Activated naive CD4-positive, alpha-beta T cell (primary cell): ENCODE measurements at regions not wholly inside any gene's neighbourhood (a gene's known extent, or its start where the extent isn't known, plus 50 kb on each side); places are given as distances from the start of the nearest gene placed in this dataset.
"Not testable (repeated sequence)": the region's sequence is repeated elsewhere in the genome, so short reads cannot be mapped to it uniquely, and the experiment has no call there.

Source experiments
- DNase-seq, 4 experiments: peaks; one replicate each; lab custom pipeline; 2025; lab: John Stamatoyannopoulos, UW

GRCh38 chr15:95742256-95742655 lies 588.2 kb upstream of the NR2F2 start:
- DNase-seq, result no peak

GRCh38 chr15:95742836-95743235 lies 587.7 kb upstream of the NR2F2 start:
- no peak for DNase-seq

- DNase-seq, result no peak
Observed at GRCh38 chr15:95757171-95757570, 573.3 kb upstream of the NR2F2 start.

GRCh38 chr15:95758451-95758850 lies 572.0 kb upstream of the NR2F2 start:
- no peak for DNase-seq

- no peak for DNase-seq
Observed at GRCh38 chr15:95758851-95759250, 571.6 kb upstream of the NR2F2 start.

- no peak for DNase-seq
Observed at GRCh38 chr15:95760508-95760907, 570.0 kb upstream of the NR2F2 start.

- no peak for DNase-seq
Observed at GRCh38 chr15:95761501-95762165, 568.9 kb upstream of the NR2F2 start.

- DNase-seq, result no peak
Observed at GRCh38 chr15:95763426-95763825, 567.1 kb upstream of the NR2F2 start.

GRCh38 chr15:95765161-95765560 lies 565.3 kb upstream of the NR2F2 start:
- no peak for DNase-seq

GRCh38 chr15:95770196-95770595 lies 560.3 kb upstream of the NR2F2 start:
- no peak for DNase-seq

GRCh38 chr15:95772982-95773381 lies 557.5 kb upstream of the NR2F2 start:
- no peak for DNase-seq

- no peak for DNase-seq
Observed at GRCh38 chr15:95784508-95784907, 546.0 kb upstream of the NR2F2 start.

GRCh38 chr15:95785276-95785675 lies 545.2 kb upstream of the NR2F2 start:
- not testable (repeated sequence) for DNase-seq

- DNase-seq, result no peak
Observed at GRCh38 chr15:95793231-95793630, 537.3 kb upstream of the NR2F2 start.

GRCh38 chr15:95795386-95795785 lies 535.1 kb upstream of the NR2F2 start:
- no peak for DNase-seq

GRCh38 chr15:95799286-95800200 lies 531.0 kb upstream of the NR2F2 start:
- DNase-seq, result no peak

GRCh38 chr15:95804484-95804883 lies 526.0 kb upstream of the NR2F2 start:
- DNase-seq, result no peak

GRCh38 chr15:95812491-95812890 lies 518.0 kb upstream of the NR2F2 start:
- DNase-seq, result no peak

GRCh38 chr15:95814908-95815307 lies 515.6 kb upstream of the NR2F2 start:
- no peak for DNase-seq

- no peak for DNase-seq
Observed at GRCh38 chr15:95816591-95816990, 513.9 kb upstream of the NR2F2 start.

- no peak for DNase-seq
Observed at GRCh38 chr15:95822961-95823360, 507.5 kb upstream of the NR2F2 start.

GRCh38 chr15:95825208-95825607 lies 505.3 kb upstream of the NR2F2 start:
- DNase-seq, result no peak

- no peak for DNase-seq
Observed at GRCh38 chr15:95825671-95826411, 504.7 kb upstream of the NR2F2 start.
